Liver (tissue), 8 donors: ENCODE measurements at regions not wholly inside any gene's neighbourhood (a gene's known extent, or its start where the extent isn't known, plus 50 kb on each side); places are given as distances from the start of the nearest gene placed in this dataset.

ENCODE experiments used
- DNase-seq: peaks from one replicate; pipeline ENCODE4 v3.0.0-alpha.2; 2017; ENCODE audit warnings: low spot score
- H3K27ac ChIP-seq, 2 donors: one replicate each; pipeline ENCODE4 v1.7.0; 2013; ENCODE audit warnings: inconsistent platforms in 2 of 2, low read length in 2 of 2, control low read depth in 1 of 2, low read depth in 1 of 2, mild to moderate bottlenecking in 1 of 2
- H3K27me3 ChIP-seq, 4 donors: one replicate each; pipeline versions ENCODE4 v1.6.1 to v1.7.0; 2013; ENCODE audit warnings: low read length in 3 of 4, inconsistent platforms in 1 of 4, mild to moderate bottlenecking in 1 of 4, moderate library complexity in 1 of 4; ENCODE audit not compliant: control insufficient read depth in 4 of 4, insufficient read depth in 4 of 4
- H3K36me3 ChIP-seq, 4 donors: one replicate each; pipeline versions ENCODE4 v1.6.1 to v1.7.0; 2013; ENCODE audit warnings: low read length in 3 of 4, mild to moderate bottlenecking in 3 of 4, low read depth in 1 of 4, moderate library complexity in 1 of 4; ENCODE audit not compliant: control insufficient read depth in 4 of 4, insufficient read depth in 3 of 4
- H3K4me1 ChIP-seq, 4 donors: one replicate each; pipeline versions ENCODE4 v1.6.1 to v1.7.0; 2013; ENCODE audit warnings: low read length in 3 of 4, mild to moderate bottlenecking in 3 of 4, moderate library complexity in 1 of 4; ENCODE audit not compliant: control insufficient read depth in 4 of 4, insufficient read depth in 4 of 4
- H3K4me3 ChIP-seq, 3 donors: one replicate each; pipeline versions ENCODE4 v1.6.1 to v1.7.0; 2013; ENCODE audit warnings: low read length in 3 of 3, control low read depth in 1 of 3, low read depth in 1 of 3, mild to moderate bottlenecking in 1 of 3
- H3K9ac ChIP-seq, 2 donors: one replicate each; pipeline ENCODE4 v1.7.0; 2013; ENCODE audit warnings: low read length in 2 of 2, mild to moderate bottlenecking in 2 of 2, moderate library complexity in 2 of 2, control low read depth in 1 of 2, low read depth in 1 of 2
- H3K9me3 ChIP-seq, 4 donors: one replicate each; pipeline versions ENCODE4 v1.6.1 to v1.7.0; 2013; ENCODE audit warnings: low read length in 3 of 4; ENCODE audit not compliant: control insufficient read depth in 4 of 4
- ATF3 ChIP-seq: IDR thresholded peaks from 2 replicates; pipeline ENCODE4 v1.6.1; 2016; ENCODE audit warnings: antibody characterized with exemption
- CTCF ChIP-seq: fragments of 150-350 bp; IDR thresholded peaks from 2 replicates; pipeline ENCODE4 v1.5.1; 2017; ENCODE audit warnings: improper control_type of control experiment, low read depth, low read length; ENCODE audit not compliant: missing input control
- EGR1 ChIP-seq, 2 donors: IDR thresholded peaks; 2 replicates each; pipeline ENCODE4 v1.6.1; 2016 to 2018; ENCODE audit warnings: antibody characterized with exemption in 2 of 2, low read depth in 2 of 2
- FOXA1 ChIP-seq: IDR thresholded peaks from 2 replicates; pipeline ENCODE4 v1.6.1; 2016; ENCODE audit warnings: antibody characterized with exemption
- FOXA2 ChIP-seq: IDR thresholded peaks from 2 replicates; pipeline ENCODE4 v1.6.1; 2016; ENCODE audit warnings: antibody characterized with exemption
- GABPA ChIP-seq, 2 donors: IDR thresholded peaks in 1 of 2; conservative IDR thresholded peaks in 1 of 2; 2 replicates each; pipeline ENCODE4 v1.6.1; 2016; ENCODE audit warnings: antibody characterized with exemption in 2 of 2, mild to moderate bottlenecking in 1 of 2, moderate library complexity in 1 of 2
- HNF4A ChIP-seq, 2 donors: conservative IDR thresholded peaks; 2 replicates each; pipeline ENCODE4 v1.6.1; 2016; ENCODE audit warnings: antibody characterized with exemption in 2 of 2, mild to moderate bottlenecking in 2 of 2
- HNF4G ChIP-seq: IDR thresholded peaks from 2 replicates; pipeline ENCODE4 v1.6.1; 2016; ENCODE audit warnings: antibody characterized with exemption
- JUND ChIP-seq, 2 donors: IDR thresholded peaks; 2 replicates each; pipeline ENCODE4 v1.6.1; 2016; ENCODE audit warnings: antibody characterized with exemption in 2 of 2
- MAX ChIP-seq: IDR thresholded peaks from 2 replicates; pipeline ENCODE4 v1.6.1; 2016; ENCODE audit warnings: antibody characterized with exemption
- NR2F2 ChIP-seq: IDR thresholded peaks from 2 replicates; pipeline ENCODE4 v1.6.1; 2016; ENCODE audit warnings: antibody characterized with exemption
- RAD21 ChIP-seq, 2 donors: IDR thresholded peaks; 2 replicates each; pipeline ENCODE4 v1.6.1; 2016; ENCODE audit warnings: antibody characterized with exemption in 2 of 2, mild to moderate bottlenecking in 2 of 2
- RXRA ChIP-seq, 2 donors: IDR thresholded peaks; 2 replicates each; pipeline ENCODE4 v1.6.1; 2017 to 2018; ENCODE audit warnings: antibody characterized with exemption in 2 of 2, mild to moderate bottlenecking in 1 of 2
- SP1 ChIP-seq: IDR thresholded peaks from 2 replicates; pipeline ENCODE4 v1.6.1; 2018; ENCODE audit warnings: antibody characterized with exemption, mild to moderate bottlenecking
- TAF1 ChIP-seq: conservative IDR thresholded peaks from 2 replicates; pipeline ENCODE4 v1.6.1; 2016; ENCODE audit warnings: antibody characterized with exemption, mild to moderate bottlenecking
- YY1 ChIP-seq: IDR thresholded peaks from 2 replicates; pipeline ENCODE4 v1.6.1; 2016; ENCODE audit warnings: antibody characterized with exemption, mild to moderate bottlenecking
- ZBTB33 ChIP-seq: IDR thresholded peaks from 2 replicates; pipeline ENCODE4 v1.6.1; 2016; ENCODE audit warnings: antibody characterized with exemption
- WGBS: extraction: QIAGEN DNeasy Blood & Tissue Kit; methylation state at CpG from one replicate; pipeline ENCODE4 v1.1.7; 2013; 5-methylcytosine and 5-hydroxymethylcytosine counted together
- donor health status: healthy.
- donor health status: healthy.
- donor health status: healthy.
- donor health status: healthy.
- donor health status: healthy.

GRCh38 chr4:19014594-19014993 is 993.0 kb upstream of the LCORL start:
- no peak overlapping the region for H3K9ac ChIP-seq
- H3K27ac ChIP-seq = no peak overlapping the region
- H3K4me1 ChIP-seq = no peaks in the 10 kb centered on the region
- peaks cover 0 to 2% (median 0%) of the 10 kb centered on the region in 4 donors for H3K27me3 ChIP-seq
- TF ChIP-seq NR2F2 (no peak), GABPA (IDR thresholded peaks at IDR 0.05 in 1 of 2, conservative IDR thresholded peaks at IDR 0.05 in 1 of 2) (no peak), JUND (IDR thresholded peaks at IDR 0.05) (no peak), ZBTB33 (no peak)
- no peaks in the 10 kb centered on the region for H3K36me3 ChIP-seq
- no peak for DNase-seq
- H3K4me3 ChIP-seq = no peak overlapping the region
- H3K9me3 ChIP-seq = no peaks in the 10 kb centered on the region

- H3K36me3 ChIP-seq = no peaks in the 10 kb centered on the region
- H3K9me3 ChIP-seq = no peaks in the 10 kb centered on the region
- 37% methylated on average over 3 of the region's 3 CpGs for WGBS
- DNase-seq = no peak
- no peak overlapping the region for H3K4me3 ChIP-seq
- TF ChIP-seq TAF1 (no peak), FOXA1 (no peak), RXRA (IDR thresholded peaks at IDR 0.05) (no peak), RAD21 (IDR thresholded peaks at IDR 0.05) (no peak), JUND (IDR thresholded peaks at IDR 0.05) (no peak), ATF3 (no peak), NR2F2 (no peak), HNF4G (no peak), YY1 (no peak), HNF4A (conservative IDR thresholded peaks at IDR 0.05) (no peak), MAX (no peak), ZBTB33 (no peak), GABPA (IDR thresholded peaks at IDR 0.05 in 1 of 2, conservative IDR thresholded peaks at IDR 0.05 in 1 of 2) (no peak), EGR1 (IDR thresholded peaks at IDR 0.05; ENCODE audit: low read depth in 2 of 2) (no peak), SP1 (no peak)
- H3K4me1 ChIP-seq = no peaks in the 10 kb centered on the region
- H3K27ac ChIP-seq = no peak overlapping the region
- H3K27me3 ChIP-seq = no peaks in the 10 kb centered on the region
- no peak overlapping the region for H3K9ac ChIP-seq
Observed at GRCh38 chr4:19010761-19011160, 989.2 kb upstream of the LCORL start.

- no peaks in the 10 kb centered on the region for H3K36me3 ChIP-seq
- no peak overlapping the region for H3K27ac ChIP-seq
- H3K4me3 ChIP-seq = no peak overlapping the region
- WGBS = 69% methylated on average over 2 of the region's 2 CpGs
- H3K27me3 ChIP-seq = no peaks in the 10 kb centered on the region
- no peak overlapping the region for H3K9ac ChIP-seq
- no peak for DNase-seq
- no peaks in the 10 kb centered on the region for H3K4me1 ChIP-seq
- H3K9me3 ChIP-seq = no peaks in the 10 kb centered on the region
- TF ChIP-seq HNF4A (conservative IDR thresholded peaks at IDR 0.05) (no peak), GABPA (IDR thresholded peaks at IDR 0.05 in 1 of 2, conservative IDR thresholded peaks at IDR 0.05 in 1 of 2) (no peak), FOXA1 (no peak), HNF4G (no peak), ATF3 (no peak), RAD21 (IDR thresholded peaks at IDR 0.05) (no peak), EGR1 (IDR thresholded peaks at IDR 0.05; ENCODE audit: low read depth in 2 of 2) (no peak), CTCF (no peak), RXRA (IDR thresholded peaks at IDR 0.05) (no peak), FOXA2 (no peak), JUND (IDR thresholded peaks at IDR 0.05) (no peak), ZBTB33 (no peak), TAF1 (no peak), NR2F2 (no peak), YY1 (no peak)
Observed at GRCh38 chr4:19009881-19010280, 988.3 kb upstream of the LCORL start.
